Cardiac muscle cell (in vitro differentiated cells and primary cell): ENCODE measurements at regions not wholly inside any gene's neighbourhood (a gene's known extent, or its start where the extent isn't known, plus 50 kb on each side); places are given as distances from the start of the nearest gene placed in this dataset.
A peak's percentile ranks its signal among the peaks of the same experiment; 100 is the strongest.

Experiments used
- DNase-seq, 2 donors: peaks; one replicate each; pipeline versions ENCODE4 v3.0.0 to v3.0.0-alpha.2; 2010 to 2017; ENCODE audit warnings: low read depth in 1 of 2, low spot score in 1 of 2
- H3K27ac ChIP-seq: fragments of 200-600 bp; sonication (generic); 2 replicates; pipeline ENCODE4 v1.5.1; 2016
- H3K27me3 ChIP-seq: fragments of 200-600 bp; sonication (generic); 2 replicates; pipeline ENCODE4 v1.6.0; 2016; ENCODE audit warnings: control low read depth
- H3K36me3 ChIP-seq: fragments of 200-600 bp; sonication (generic); 2 replicates; pipeline ENCODE4 v1.5.1; 2016; ENCODE audit warnings: control low read depth
- H3K4me1 ChIP-seq: fragments of 200-600 bp; sonication (generic); 2 replicates; pipeline ENCODE4 v1.8.1; 2017; ENCODE audit warnings: low read depth, mild to moderate bottlenecking, mixed run types
- H3K4me3 ChIP-seq: fragments of 200-600 bp; sonication (generic); 2 replicates; pipeline ENCODE4 v1.5.1; 2016; ENCODE audit warnings: mild to moderate bottlenecking
- H3K9me3 ChIP-seq: fragments of 200-600 bp; sonication (generic); 2 replicates; pipeline ENCODE4 v1.5.1; 2017; ENCODE audit warnings: low read depth, mild to moderate bottlenecking, control low read depth
- TF ChIP-seq, protein P1 (sequence below): IDR thresholded peaks from 2 replicates; pipeline ENCODE4 v1.5.1; 2012; ENCODE audit warnings: low read depth, mild to moderate bottlenecking, low read length

DNA sequence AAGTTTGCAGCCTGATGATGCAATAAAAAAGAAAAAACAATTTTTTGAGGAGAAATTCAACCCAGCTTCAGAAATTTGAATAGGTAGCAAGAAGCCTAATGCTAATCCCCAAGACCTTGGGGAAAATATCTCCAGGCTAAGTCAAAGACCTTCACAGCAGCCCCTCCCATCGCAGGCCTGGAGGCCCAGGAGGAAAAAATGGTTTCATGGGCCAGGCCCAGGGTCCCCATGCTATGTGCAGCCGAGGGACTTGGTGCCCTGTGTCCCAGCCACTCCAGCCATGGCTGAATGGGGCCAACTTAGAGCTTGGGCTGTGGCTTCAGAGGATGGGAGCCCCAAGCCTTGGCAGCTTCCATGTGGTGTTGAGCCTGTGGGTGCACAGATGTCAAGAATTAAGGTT is 210.3 kb downstream of the SUCLA2 start:
- Histone ChIP-seq H3K4me3 (no peak overlapping the region), H3K4me1 (no peaks in the 10 kb centered on the region), H3K27ac (no peak overlapping the region), H3K27me3 (no peaks in the 10 kb centered on the region), H3K9me3 (no peaks in the 10 kb centered on the region), H3K36me3 (no peaks in the 10 kb centered on the region)
- no peak for DNase-seq
- TF ChIP-seq, protein P1, sequence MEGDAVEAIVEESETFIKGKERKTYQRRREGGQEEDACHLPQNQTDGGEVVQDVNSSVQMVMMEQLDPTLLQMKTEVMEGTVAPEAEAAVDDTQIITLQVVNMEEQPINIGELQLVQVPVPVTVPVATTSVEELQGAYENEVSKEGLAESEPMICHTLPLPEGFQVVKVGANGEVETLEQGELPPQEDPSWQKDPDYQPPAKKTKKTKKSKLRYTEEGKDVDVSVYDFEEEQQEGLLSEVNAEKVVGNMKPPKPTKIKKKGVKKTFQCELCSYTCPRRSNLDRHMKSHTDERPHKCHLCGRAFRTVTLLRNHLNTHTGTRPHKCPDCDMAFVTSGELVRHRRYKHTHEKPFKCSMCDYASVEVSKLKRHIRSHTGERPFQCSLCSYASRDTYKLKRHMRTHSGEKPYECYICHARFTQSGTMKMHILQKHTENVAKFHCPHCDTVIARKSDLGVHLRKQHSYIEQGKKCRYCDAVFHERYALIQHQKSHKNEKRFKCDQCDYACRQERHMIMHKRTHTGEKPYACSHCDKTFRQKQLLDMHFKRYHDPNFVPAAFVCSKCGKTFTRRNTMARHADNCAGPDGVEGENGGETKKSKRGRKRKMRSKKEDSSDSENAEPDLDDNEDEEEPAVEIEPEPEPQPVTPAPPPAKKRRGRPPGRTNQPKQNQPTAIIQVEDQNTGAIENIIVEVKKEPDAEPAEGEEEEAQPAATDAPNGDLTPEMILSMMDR: no peak

DNA sequence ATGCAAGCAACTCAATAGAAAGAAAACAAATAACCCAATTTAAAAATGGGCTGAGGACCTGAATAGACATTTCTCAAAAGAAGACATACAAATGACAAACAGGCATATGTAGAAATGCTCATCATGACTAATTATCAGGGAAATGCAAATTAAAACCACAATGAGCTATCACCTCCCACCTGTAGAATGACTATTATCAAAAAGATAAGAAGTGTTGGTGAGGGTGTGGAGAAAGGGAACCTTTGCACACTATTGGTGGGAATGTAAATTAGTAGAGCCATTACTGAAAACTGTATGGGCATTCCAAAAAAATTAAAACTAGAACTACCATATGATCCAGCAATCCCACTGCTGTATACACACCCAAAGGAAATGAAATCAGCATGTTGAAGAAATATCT is 212.2 kb downstream of the SUCLA2 start:
- no peak overlapping the region for H3K4me3 ChIP-seq

DNA sequence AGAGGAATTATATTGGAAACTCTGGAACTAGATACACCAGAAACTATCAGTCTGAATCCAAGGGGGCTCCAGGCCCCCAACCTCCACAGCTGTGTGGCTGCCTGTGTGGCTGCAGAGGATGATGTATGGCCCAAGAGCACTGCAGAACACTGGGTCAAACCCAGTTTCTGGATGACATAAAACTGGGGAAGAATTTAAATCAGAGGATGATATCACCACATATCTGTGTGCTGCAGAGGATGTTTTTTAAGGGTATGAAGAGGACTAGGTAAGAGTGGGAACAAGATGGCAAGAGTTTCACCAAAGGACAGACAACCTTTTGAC is 226.4 kb downstream of the SUCLA2 start:
- no peaks in the 10 kb centered on the region for H3K36me3 ChIP-seq
- H3K4me3 ChIP-seq: no peak overlapping the region
- no peaks in the 10 kb centered on the region for H3K4me1 ChIP-seq
- DNase-seq: no peak
- TF ChIP-seq, protein P1: no peak
- H3K9me3 ChIP-seq: no peaks in the 10 kb centered on the region
- no peak overlapping the region for H3K27ac ChIP-seq
- H3K27me3 ChIP-seq: no peaks in the 10 kb centered on the region

More for the DNA sequence above, 212.2 kb downstream of the SUCLA2 start:
- no peaks in the 10 kb centered on the region for H3K27me3 ChIP-seq
- no peaks in the 10 kb centered on the region for H3K4me1 ChIP-seq
- TF ChIP-seq, protein P1: no peak
- DNase-seq: no peak
- no peaks in the 10 kb centered on the region for H3K36me3 ChIP-seq
- H3K27ac ChIP-seq: no peak overlapping the region
- no peaks in the 10 kb centered on the region for H3K9me3 ChIP-seq

DNA sequence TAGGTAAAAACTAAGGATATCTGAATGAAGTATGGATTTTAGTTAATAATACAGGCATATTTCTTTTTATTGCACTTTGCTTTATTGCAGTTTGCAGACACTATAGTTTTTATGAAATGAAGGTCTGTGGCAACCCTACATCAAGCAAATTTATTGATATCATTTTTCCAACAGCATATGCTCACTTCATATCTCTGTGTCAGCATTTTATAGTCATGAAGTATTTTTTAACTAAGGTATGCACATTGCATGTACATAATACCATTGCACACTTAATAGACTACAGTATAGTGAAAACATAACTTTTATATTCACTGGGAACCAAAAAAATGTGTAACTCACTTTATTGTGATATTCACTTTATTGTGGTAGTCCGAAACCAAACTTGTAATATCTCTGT is 236.3 kb downstream of the SUCLA2 start:
- H3K4me1 ChIP-seq: no peaks in the 10 kb centered on the region
- H3K27me3 ChIP-seq: no peaks in the 10 kb centered on the region
- TF ChIP-seq, protein P1: no peak
- H3K27ac ChIP-seq: no peak overlapping the region
- H3K9me3 ChIP-seq: no peaks in the 10 kb centered on the region
- DNase-seq: no peak
- no peak overlapping the region for H3K4me3 ChIP-seq
- no peaks in the 10 kb centered on the region for H3K36me3 ChIP-seq

DNA sequence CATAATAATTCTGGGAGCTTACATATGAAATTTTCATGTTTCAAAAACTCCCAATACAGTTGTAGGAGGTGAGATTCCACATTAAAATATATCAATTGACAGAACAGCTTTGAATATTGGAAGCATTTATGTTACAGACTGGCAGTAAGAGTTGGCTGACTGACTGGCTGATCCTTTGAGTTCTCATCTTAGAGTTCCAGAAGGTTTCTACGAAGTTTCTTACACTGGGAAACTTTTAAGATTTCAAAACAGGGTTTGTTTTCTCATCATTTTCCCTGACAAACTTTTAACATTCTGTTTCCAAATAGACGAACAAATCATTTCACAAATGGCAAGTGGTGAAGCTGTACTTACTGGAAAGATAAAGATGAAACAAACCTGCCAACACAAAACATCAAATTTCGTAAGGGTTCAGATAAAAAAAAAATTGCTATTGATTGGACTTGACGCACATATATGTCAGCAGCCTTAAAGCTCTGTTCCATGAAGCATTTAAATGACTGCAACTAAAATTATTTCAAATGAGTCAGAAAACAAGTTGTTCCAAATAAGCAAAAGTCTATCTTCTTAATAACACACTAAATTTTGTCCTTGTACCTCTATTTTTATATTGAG is 243.5 kb downstream of the SUCLA2 start:
- Histone ChIP-seq H3K27ac (no peak overlapping the region), H3K27me3 (no peaks in the 10 kb centered on the region), H3K36me3 (no peaks in the 10 kb centered on the region), H3K9me3 (no peaks in the 10 kb centered on the region), H3K4me3 (no peak overlapping the region), H3K4me1 (no peaks in the 10 kb centered on the region)
- peak in 1 of 2 donors; percentile 10 for DNase-seq
- TF ChIP-seq, protein P1: no peak

DNA sequence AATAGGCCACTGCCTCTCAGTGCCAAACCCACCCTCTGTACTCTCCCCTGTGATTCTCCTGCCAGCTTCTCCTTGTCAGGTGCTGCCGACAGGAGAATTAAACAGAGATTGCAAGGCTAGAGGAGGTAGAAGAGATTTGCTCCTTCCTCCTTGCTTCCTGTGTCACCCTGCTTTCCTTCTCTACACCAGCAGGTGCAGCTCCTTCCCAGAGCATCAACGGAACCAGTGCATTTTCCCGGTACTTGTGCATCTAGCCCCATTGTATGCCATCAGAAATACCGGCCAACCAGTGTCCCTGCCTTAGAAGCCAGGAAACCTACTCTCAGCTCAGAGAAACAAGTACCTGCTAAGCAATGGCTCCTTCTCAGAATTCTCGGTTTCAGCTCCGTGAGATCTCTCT is 253.2 kb downstream of the SUCLA2 start:
- no peak for DNase-seq
- no peak overlapping the region for H3K4me3 ChIP-seq

More for the DNA sequence above, 253.2 kb downstream of the SUCLA2 start:
- Histone ChIP-seq H3K27me3 (no peaks in the 10 kb centered on the region), H3K4me1 (no peaks in the 10 kb centered on the region), H3K9me3 (no peaks in the 10 kb centered on the region), H3K36me3 (no peaks in the 10 kb centered on the region), H3K27ac (no peak overlapping the region)
- TF ChIP-seq, protein P1: no peak
